Liver (tissue), 8 donors: ENCODE measurements at regions not wholly inside any gene's neighbourhood (a gene's known extent, or its start where the extent isn't known, plus 50 kb on each side); places are given as distances from the start of the nearest gene placed in this dataset.

Source experiments
- DNase-seq: peaks from one replicate; pipeline ENCODE4 v3.0.0-alpha.2; 2017; ENCODE audit warnings: low spot score
- H3K27ac ChIP-seq, 2 donors: one replicate each; pipeline ENCODE4 v1.7.0; 2013; ENCODE audit warnings: inconsistent platforms in 2 of 2, low read length in 2 of 2, control low read depth in 1 of 2, low read depth in 1 of 2, mild to moderate bottlenecking in 1 of 2
- H3K27me3 ChIP-seq, 4 donors: one replicate each; pipeline versions ENCODE4 v1.6.1 to v1.7.0; 2013; ENCODE audit warnings: low read length in 3 of 4, inconsistent platforms in 1 of 4, mild to moderate bottlenecking in 1 of 4, moderate library complexity in 1 of 4; ENCODE audit not compliant: control insufficient read depth in 4 of 4, insufficient read depth in 4 of 4
- H3K36me3 ChIP-seq, 4 donors: one replicate each; pipeline versions ENCODE4 v1.6.1 to v1.7.0; 2013; ENCODE audit warnings: low read length in 3 of 4, mild to moderate bottlenecking in 3 of 4, low read depth in 1 of 4, moderate library complexity in 1 of 4; ENCODE audit not compliant: control insufficient read depth in 4 of 4, insufficient read depth in 3 of 4
- H3K4me1 ChIP-seq, 4 donors: one replicate each; pipeline versions ENCODE4 v1.6.1 to v1.7.0; 2013; ENCODE audit warnings: low read length in 3 of 4, mild to moderate bottlenecking in 3 of 4, moderate library complexity in 1 of 4; ENCODE audit not compliant: control insufficient read depth in 4 of 4, insufficient read depth in 4 of 4
- H3K4me3 ChIP-seq, 3 donors: one replicate each; pipeline versions ENCODE4 v1.6.1 to v1.7.0; 2013; ENCODE audit warnings: low read length in 3 of 3, control low read depth in 1 of 3, low read depth in 1 of 3, mild to moderate bottlenecking in 1 of 3
- H3K9ac ChIP-seq, 2 donors: one replicate each; pipeline ENCODE4 v1.7.0; 2013; ENCODE audit warnings: low read length in 2 of 2, mild to moderate bottlenecking in 2 of 2, moderate library complexity in 2 of 2, control low read depth in 1 of 2, low read depth in 1 of 2
- H3K9me3 ChIP-seq, 4 donors: one replicate each; pipeline versions ENCODE4 v1.6.1 to v1.7.0; 2013; ENCODE audit warnings: low read length in 3 of 4; ENCODE audit not compliant: control insufficient read depth in 4 of 4
- EGR1 ChIP-seq, 2 donors: IDR thresholded peaks; 2 replicates each; pipeline ENCODE4 v1.6.1; 2016 to 2018; ENCODE audit warnings: antibody characterized with exemption in 2 of 2, low read depth in 2 of 2
- FOXA1 ChIP-seq: IDR thresholded peaks from 2 replicates; pipeline ENCODE4 v1.6.1; 2016; ENCODE audit warnings: antibody characterized with exemption
- FOXA2 ChIP-seq: IDR thresholded peaks from 2 replicates; pipeline ENCODE4 v1.6.1; 2016; ENCODE audit warnings: antibody characterized with exemption
- GABPA ChIP-seq, 2 donors: IDR thresholded peaks in 1 of 2; conservative IDR thresholded peaks in 1 of 2; 2 replicates each; pipeline ENCODE4 v1.6.1; 2016; ENCODE audit warnings: antibody characterized with exemption in 2 of 2, mild to moderate bottlenecking in 1 of 2, moderate library complexity in 1 of 2
- HNF4A ChIP-seq, 2 donors: conservative IDR thresholded peaks; 2 replicates each; pipeline ENCODE4 v1.6.1; 2016; ENCODE audit warnings: antibody characterized with exemption in 2 of 2, mild to moderate bottlenecking in 2 of 2
- HNF4G ChIP-seq: IDR thresholded peaks from 2 replicates; pipeline ENCODE4 v1.6.1; 2016; ENCODE audit warnings: antibody characterized with exemption
- JUND ChIP-seq, 2 donors: IDR thresholded peaks; 2 replicates each; pipeline ENCODE4 v1.6.1; 2016; ENCODE audit warnings: antibody characterized with exemption in 2 of 2
- NR2F2 ChIP-seq: IDR thresholded peaks from 2 replicates; pipeline ENCODE4 v1.6.1; 2016; ENCODE audit warnings: antibody characterized with exemption
- RAD21 ChIP-seq, 2 donors: IDR thresholded peaks; 2 replicates each; pipeline ENCODE4 v1.6.1; 2016; ENCODE audit warnings: antibody characterized with exemption in 2 of 2, mild to moderate bottlenecking in 2 of 2
- RXRA ChIP-seq, 2 donors: IDR thresholded peaks; 2 replicates each; pipeline ENCODE4 v1.6.1; 2017 to 2018; ENCODE audit warnings: antibody characterized with exemption in 2 of 2, mild to moderate bottlenecking in 1 of 2
- SP1 ChIP-seq: IDR thresholded peaks from 2 replicates; pipeline ENCODE4 v1.6.1; 2018; ENCODE audit warnings: antibody characterized with exemption, mild to moderate bottlenecking
- TAF1 ChIP-seq: conservative IDR thresholded peaks from 2 replicates; pipeline ENCODE4 v1.6.1; 2016; ENCODE audit warnings: antibody characterized with exemption, mild to moderate bottlenecking
- YY1 ChIP-seq: IDR thresholded peaks from 2 replicates; pipeline ENCODE4 v1.6.1; 2016; ENCODE audit warnings: antibody characterized with exemption, mild to moderate bottlenecking
- ZBTB33 ChIP-seq: IDR thresholded peaks from 2 replicates; pipeline ENCODE4 v1.6.1; 2016; ENCODE audit warnings: antibody characterized with exemption
- WGBS: extraction: QIAGEN DNeasy Blood & Tissue Kit; methylation state at CpG from one replicate; pipeline ENCODE4 v1.1.7; 2013; 5-methylcytosine and 5-hydroxymethylcytosine counted together
- TF ChIP-seq, protein P1 (sequence below): IDR thresholded peaks from 2 replicates; pipeline ENCODE4 v1.6.1; 2016; ENCODE audit warnings: antibody characterized with exemption
- TF ChIP-seq, protein P2 (sequence below): IDR thresholded peaks from 2 replicates; pipeline ENCODE4 v1.6.1; 2016; ENCODE audit warnings: antibody characterized with exemption
- TF ChIP-seq, protein P3 (sequence below): IDR thresholded peaks from 2 replicates; pipeline ENCODE4 v1.6.1; 2016; ENCODE audit warnings: antibody characterized with exemption, mild to moderate bottlenecking
- TF ChIP-seq, protein P4 (sequence below): fragments of 150-350 bp; IDR thresholded peaks from 2 replicates; pipeline ENCODE4 v1.5.1; 2017; ENCODE audit warnings: improper control_type of control experiment, low read depth, low read length; ENCODE audit not compliant: missing input control
- donor health status: healthy.
- donor health status: healthy.
- donor health status: healthy.
- donor health status: healthy.
- donor health status: healthy.

DNA sequence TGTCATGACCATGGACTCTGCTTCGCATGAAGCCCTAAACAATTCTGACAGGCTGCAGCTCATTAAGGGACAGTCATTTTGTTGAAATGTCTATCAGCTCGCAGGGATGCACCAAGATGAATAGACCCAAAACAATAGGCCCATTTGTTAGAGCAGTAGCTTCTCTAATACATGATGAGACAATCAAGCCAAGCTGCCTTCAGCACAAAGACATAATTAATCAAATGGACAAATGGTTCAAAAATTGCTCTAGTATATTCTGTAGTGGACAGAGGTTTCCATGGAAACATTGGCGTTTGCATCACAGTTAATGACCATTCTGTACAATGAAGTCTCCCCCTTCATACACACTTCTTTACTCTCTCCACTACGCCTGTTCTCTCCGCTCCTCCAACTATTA lies 274.6 kb downstream of the ANXA1 start:
- no peak for DNase-seq
- 79% methylated on average over 5 of the region's 5 CpGs for WGBS
- Histone ChIP-seq H3K9ac (no peak overlapping the region), H3K27me3 (no peaks in the 10 kb centered on the region), H3K9me3 (peaks cover 0 to 2% (median 0%) of the 10 kb centered on the region in 4 donors), H3K4me1 (no peaks in the 10 kb centered on the region), H3K4me3 (no peak overlapping the region), H3K36me3 (no peaks in the 10 kb centered on the region), H3K27ac (no peak overlapping the region)
- no peak for TF ChIP-seq FOXA2
- TF ChIP-seq RAD21 (IDR thresholded peaks at IDR 0.05), result no peak
- TF ChIP-seq YY1, result no peak
- no peak for TF ChIP-seq FOXA1
- TF ChIP-seq, protein P1, sequence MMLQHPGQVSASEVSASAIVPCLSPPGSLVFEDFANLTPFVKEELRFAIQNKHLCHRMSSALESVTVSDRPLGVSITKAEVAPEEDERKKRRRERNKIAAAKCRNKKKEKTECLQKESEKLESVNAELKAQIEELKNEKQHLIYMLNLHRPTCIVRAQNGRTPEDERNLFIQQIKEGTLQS, result no peak
- no peak for TF ChIP-seq JUND (IDR thresholded peaks at IDR 0.05)
- no peak for TF ChIP-seq HNF4A (conservative IDR thresholded peaks at IDR 0.05)
- TF ChIP-seq GABPA (IDR thresholded peaks at IDR 0.05 in 1 of 2, conservative IDR thresholded peaks at IDR 0.05 in 1 of 2), result no peak
- no peak for TF ChIP-seq RXRA (IDR thresholded peaks at IDR 0.05)
- no peak for TF ChIP-seq EGR1 (IDR thresholded peaks at IDR 0.05; ENCODE audit: low read depth in 2 of 2)
- TF ChIP-seq, protein P2, sequence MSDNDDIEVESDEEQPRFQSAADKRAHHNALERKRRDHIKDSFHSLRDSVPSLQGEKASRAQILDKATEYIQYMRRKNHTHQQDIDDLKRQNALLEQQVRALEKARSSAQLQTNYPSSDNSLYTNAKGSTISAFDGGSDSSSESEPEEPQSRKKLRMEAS, result no peak
- no peak for TF ChIP-seq TAF1
- TF ChIP-seq, protein P3, sequence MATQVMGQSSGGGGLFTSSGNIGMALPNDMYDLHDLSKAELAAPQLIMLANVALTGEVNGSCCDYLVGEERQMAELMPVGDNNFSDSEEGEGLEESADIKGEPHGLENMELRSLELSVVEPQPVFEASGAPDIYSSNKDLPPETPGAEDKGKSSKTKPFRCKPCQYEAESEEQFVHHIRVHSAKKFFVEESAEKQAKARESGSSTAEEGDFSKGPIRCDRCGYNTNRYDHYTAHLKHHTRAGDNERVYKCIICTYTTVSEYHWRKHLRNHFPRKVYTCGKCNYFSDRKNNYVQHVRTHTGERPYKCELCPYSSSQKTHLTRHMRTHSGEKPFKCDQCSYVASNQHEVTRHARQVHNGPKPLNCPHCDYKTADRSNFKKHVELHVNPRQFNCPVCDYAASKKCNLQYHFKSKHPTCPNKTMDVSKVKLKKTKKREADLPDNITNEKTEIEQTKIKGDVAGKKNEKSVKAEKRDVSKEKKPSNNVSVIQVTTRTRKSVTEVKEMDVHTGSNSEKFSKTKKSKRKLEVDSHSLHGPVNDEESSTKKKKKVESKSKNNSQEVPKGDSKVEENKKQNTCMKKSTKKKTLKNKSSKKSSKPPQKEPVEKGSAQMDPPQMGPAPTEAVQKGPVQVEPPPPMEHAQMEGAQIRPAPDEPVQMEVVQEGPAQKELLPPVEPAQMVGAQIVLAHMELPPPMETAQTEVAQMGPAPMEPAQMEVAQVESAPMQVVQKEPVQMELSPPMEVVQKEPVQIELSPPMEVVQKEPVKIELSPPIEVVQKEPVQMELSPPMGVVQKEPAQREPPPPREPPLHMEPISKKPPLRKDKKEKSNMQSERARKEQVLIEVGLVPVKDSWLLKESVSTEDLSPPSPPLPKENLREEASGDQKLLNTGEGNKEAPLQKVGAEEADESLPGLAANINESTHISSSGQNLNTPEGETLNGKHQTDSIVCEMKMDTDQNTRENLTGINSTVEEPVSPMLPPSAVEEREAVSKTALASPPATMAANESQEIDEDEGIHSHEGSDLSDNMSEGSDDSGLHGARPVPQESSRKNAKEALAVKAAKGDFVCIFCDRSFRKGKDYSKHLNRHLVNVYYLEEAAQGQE, result no peak
- TF ChIP-seq, protein P4, sequence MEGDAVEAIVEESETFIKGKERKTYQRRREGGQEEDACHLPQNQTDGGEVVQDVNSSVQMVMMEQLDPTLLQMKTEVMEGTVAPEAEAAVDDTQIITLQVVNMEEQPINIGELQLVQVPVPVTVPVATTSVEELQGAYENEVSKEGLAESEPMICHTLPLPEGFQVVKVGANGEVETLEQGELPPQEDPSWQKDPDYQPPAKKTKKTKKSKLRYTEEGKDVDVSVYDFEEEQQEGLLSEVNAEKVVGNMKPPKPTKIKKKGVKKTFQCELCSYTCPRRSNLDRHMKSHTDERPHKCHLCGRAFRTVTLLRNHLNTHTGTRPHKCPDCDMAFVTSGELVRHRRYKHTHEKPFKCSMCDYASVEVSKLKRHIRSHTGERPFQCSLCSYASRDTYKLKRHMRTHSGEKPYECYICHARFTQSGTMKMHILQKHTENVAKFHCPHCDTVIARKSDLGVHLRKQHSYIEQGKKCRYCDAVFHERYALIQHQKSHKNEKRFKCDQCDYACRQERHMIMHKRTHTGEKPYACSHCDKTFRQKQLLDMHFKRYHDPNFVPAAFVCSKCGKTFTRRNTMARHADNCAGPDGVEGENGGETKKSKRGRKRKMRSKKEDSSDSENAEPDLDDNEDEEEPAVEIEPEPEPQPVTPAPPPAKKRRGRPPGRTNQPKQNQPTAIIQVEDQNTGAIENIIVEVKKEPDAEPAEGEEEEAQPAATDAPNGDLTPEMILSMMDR, result no peak
- TF ChIP-seq HNF4G, result no peak
- TF ChIP-seq ZBTB33, result no peak
- TF ChIP-seq SP1, result no peak
- no peak for TF ChIP-seq NR2F2
